Stimulated activated CD8-positive, alpha-beta memory T cell treated with anti-CD3 and anti-CD28 coated beads, Interleukin-12 subunit alpha, Interleukin-12 subunit beta, amount 100 ng/mL, for 24 hours (primary cell): ENCODE measurements at regions not wholly inside any gene's neighbourhood (a gene's known extent, or its start where the extent isn't known, plus 50 kb on each side); places are given as distances from the start of the nearest gene placed in this dataset.
A peak's percentile ranks its signal among the peaks of the same experiment; 100 is the strongest.
"Not testable (repeated sequence)": the region's sequence is repeated elsewhere in the genome, so short reads cannot be mapped to it uniquely, and the experiment has no call there.

Experiments used
- DNase-seq: peaks from one replicate; pipeline ENCODE4 v3.0.0-alpha.2; 2020; ENCODE audit errors: extremely low read depth

GRCh38 chr2:7145707-7146106 lies 228.5 kb downstream of the RNF144A start:
- no peak for DNase-seq

GRCh38 chr2:7146151-7146550 lies 228.9 kb downstream of the RNF144A start:
- no peak for DNase-seq

- no peak for DNase-seq
These were observed 237.4 kb downstream of the RNF144A start for GRCh38 chr2:7154656-7155055.

DNA sequence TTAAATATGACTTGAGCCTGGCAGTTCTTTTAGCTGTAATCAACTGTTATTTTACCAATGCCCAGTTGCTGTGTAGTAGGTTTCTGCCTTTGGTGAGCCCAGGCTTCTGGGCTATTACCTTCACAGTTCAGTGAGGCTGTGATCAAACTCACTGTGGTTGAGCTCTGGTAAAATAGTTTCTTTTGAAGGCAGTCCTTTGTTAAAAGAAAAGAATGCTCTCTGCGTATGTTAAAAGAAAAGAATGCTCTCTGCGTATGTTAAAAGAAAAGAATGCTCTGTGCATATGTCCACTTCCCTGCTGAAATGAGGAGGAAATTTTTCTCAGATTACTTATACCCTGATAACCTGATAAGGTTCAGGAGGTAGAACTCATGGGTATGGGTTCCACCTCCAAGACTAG lies 244.3 kb downstream of the RNF144A start:
- DNase-seq, result no peak

DNA sequence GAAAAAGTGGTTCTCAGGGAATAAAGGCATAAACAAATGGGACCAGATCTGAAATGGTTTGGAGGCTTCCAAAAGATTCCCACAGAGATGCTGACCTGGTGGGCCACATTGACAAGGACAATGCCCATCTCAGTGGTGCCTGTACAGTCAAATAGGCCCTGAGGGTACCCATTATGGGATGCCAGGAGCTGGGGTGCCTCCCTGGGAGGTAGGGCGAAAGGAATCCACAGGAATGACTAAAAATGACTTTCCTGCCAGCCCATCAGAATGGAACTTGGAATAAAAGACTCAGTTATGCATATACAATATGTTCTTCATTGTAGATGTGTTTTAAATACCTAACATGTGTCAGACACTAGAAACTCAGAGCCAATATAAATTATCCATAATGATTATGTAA lies 248.5 kb downstream of the RNF144A start:
- no peak for DNase-seq

DNA sequence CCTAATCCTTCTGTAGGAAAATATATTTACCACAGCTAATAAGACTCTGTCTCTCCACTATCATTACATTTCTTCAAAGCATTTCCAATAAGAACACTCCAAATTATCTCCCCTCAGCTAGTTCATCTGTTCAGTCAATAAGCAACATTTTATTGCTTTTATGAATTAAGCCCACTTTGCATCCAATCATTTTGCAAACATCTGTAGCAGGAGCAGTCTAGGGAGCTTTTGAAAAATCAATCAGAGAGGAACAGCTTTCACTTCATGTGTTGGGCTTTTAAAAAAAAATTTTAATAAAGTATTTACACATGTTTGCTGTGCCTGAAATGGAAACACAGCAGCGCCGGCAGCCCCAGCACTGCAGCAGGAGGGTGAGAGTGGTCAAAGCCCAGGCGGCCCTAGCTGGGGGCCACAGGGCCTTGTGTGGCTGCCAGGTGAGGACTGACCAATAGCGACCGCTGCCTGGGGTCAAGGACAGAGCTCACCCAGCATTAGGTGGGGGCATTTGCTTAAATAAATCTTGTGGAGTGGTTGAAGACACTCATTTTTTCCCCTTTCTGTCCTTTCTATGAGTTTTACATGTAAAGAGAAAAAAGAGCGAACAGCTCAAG lies 250.7 kb downstream of the RNF144A start:
- DNase-seq, result no peak

DNA sequence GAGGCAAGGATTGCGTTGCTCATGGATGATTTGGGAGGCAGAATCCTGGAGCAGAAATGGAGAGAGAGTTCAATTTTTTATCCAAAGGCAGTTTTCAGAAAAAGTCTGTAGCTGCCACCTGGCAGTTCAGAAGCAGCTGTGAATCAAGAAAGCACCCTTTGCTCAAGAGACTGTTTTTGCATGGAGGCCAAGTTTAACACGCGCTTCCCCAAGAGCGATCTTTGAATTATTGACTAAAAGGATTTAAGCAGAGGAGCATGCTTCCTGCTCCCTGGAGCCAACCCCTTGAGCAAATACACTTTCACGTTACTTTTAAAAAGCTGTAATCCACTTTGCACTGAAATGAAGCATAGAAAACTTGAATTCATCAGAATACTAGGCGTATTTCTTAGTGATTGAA lies 252.4 kb downstream of the RNF144A start:
- DNase-seq, result no peak

- DNase-seq, result not testable (repeated sequence)
These were observed 261.8 kb downstream of the RNF144A start for GRCh38 chr2:7178996-7179395.

DNA sequence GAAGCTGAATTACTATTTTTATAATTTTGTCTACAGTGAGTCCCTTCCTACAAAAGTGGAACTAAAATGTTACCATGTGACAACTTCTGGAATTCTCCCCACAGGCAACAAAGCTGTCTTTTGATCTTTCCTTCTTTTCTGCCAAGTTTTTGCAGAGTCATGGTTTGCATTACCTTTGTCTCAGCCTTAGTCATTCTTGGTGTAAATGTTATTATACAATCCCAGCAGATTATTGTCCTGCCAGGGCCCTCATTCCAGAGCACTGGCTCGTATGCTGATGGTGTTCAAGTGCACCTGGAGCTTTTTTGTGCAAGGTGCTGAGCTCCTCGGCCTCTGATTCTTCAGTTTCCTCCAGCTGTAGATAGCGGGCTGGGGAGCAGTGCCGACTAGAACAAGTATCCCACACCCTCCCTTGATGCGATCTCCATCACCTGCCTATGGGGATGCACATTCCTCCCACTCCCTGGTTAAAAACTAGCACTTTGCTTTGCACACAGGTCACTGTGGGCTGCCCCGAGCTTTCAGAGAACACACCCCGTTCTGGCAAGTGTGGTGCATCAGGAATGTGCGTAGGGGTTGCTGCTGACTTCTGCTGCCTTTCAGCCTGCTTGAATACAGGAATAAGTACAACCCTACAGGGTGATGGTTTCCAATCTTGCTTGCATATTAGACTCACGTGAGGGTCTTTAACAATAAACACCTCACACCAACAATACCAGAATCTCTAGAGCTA lies 263.6 kb downstream of the RNF144A start:
- no peak for DNase-seq

GRCh38 chr2:7182525-7182924 lies 265.3 kb downstream of the RNF144A start:
- DNase-seq, result no peak

GRCh38 chr2:7189106-7189505 lies 271.9 kb downstream of the RNF144A start:
- DNase-seq, result no peak

- no peak for DNase-seq
These were observed 273.5 kb downstream of the RNF144A start for GRCh38 chr2:7190587-7191324.

DNA sequence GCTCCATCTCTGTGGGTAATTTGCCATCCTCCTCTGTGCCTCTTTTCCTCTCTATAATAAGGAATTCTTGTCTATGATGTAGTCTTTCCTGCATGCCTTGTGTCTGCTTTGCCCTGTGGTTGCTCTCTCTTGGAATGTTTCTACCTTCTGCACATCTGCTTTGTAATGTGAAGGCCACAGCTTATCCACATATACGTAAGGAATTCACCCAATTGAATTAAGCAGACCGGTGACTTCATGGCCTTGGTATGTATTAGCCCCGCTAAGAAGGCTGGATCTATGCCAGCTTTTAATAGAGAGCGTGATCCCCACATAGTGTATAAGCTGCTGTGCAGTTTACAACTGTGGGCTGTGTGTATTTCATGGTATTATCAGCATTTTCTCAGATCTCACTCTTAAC lies 274.7 kb downstream of the RNF144A start:
- no peak for DNase-seq

DNA sequence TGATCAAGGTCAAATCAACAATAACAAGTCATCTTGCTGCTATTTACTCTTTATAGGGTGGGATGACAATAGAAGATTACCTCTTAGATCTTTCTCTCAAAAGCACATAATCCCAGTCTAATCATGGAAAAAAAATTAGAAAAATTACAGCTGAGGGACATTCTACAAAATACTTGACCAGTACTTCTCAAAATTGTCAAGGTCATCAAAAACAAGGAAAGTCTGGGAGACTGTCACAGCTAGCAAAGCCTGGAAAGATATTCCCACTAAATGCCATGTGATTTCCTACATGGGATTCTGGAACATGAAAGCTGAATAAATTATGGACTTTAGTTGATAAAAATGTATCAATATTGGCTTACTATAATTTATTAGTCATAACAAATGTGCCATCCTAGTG lies 276.2 kb downstream of the RNF144A start:
- no peak for DNase-seq

DNA sequence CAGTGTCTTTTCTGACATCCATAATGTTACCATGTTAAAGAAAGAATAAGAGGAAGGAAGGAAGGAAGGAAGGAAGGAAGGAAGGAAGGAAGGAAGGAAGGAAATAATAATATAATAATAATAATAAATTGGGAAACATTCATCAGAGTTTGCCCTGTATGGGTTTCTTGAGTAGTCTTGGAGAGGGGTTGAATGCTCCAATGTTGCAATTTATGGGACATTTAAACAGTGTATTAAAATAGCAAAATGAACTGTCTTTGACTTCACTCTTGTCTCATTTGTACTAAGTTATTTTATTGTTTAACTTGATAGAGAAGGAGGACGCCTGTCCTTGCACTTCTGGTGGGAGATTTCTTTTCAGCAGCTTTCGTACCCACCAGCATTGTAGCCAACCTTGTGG lies 277.7 kb downstream of the RNF144A start:
- DNase-seq, result no peak

GRCh38 chr2:7196883-7197282 lies 279.7 kb downstream of the RNF144A start:
- DNase-seq, result no peak

DNA sequence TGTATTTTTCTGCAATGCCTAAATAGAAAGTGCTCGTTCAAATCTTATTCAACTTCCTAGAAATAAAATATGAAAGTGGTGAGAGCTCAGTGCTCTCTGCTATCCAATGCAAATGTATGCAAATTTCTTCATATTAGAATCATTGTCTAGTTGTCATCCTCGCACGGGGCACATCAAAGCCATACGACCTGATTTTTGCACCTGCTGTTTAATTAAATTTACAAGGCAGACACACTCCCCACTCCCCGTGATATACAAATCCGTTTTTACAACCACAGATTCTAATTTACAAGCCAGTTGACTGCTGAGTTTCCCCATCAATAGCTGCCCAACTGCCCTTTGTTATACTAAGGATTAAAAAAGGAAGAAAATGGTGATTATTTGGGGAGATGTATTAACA lies 284.6 kb downstream of the RNF144A start:
- no peak for DNase-seq

GRCh38 chr2:7203056-7203467 lies 285.9 kb downstream of the RNF144A start:
- peak; percentile 7 for DNase-seq

DNA sequence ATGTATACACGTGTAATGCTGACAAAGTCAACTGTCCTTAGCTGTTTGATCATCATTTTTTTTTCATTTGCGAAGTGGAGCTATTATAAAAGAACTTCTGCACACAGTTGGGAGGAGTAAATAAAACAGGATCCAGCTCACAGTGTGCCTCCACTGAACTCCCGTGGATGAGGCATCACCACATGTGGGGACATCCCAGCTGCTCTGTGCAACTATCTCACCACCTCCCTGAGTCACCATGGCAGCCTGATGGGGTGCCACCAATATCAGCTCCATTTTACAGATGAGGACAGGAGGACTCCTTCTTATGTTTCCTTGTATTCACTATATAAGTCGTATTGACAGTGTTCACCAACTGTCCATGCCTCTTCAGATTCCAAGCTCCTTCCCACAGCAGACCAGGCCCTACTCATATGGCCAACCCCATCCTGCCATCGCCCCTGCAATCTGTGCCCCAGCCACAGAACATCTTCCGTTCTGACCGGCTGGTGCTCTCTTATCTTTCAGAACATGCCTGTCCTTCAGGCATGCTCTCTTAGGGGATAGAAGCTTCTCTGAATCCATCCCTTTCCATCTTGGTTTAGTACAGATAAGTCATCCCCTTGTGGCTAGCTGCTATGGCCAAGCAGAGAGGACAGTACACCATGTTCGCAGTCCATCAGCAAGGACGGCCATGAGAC lies 288.1 kb downstream of the RNF144A start:
- DNase-seq, result no peak

GRCh38 chr2:7206111-7206810 lies 289.0 kb downstream of the RNF144A start:
- DNase-seq, result no peak

DNA sequence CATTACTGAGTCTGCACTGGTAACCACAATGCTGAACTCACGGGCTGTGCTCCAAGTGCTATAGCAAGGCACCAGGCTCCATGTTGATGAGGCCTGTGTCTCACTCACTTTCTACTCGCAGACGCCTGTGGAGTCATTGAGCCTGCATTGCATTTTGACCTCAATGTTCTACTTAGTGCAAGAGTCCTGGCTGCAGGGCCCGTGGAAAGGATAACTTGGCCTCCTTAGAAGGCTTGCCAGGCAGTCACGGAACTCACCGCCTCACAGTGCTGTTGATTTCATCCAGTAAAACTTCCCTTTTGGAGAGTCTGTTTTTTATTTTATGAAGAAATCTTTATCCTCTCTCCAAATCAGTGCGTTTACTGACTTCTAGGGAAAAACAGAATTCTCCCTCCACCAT lies 290.4 kb downstream of the RNF144A start:
- DNase-seq, result no peak
